GM21447 (cell line): ENCODE measurements at regions not wholly inside any gene's neighbourhood (a gene's known extent, or its start where the extent isn't known, plus 50 kb on each side); places are given as distances from the start of the nearest gene placed in this dataset.

Experiments
- ATAC-seq: cut with Tn5 transposase; IDR thresholded peaks from one replicate; pipeline ENCODE4 v1.9.1; 2021; ENCODE audit not compliant: unreplicated experiment

- ATAC-seq, result no peak
Measured at GRCh38 chr10:131683941-131684340, 216.9 kb upstream of the PPP2R2D start.

- ATAC-seq, result no peak
Measured at GRCh38 chr10:131685007-131685406, 215.8 kb upstream of the PPP2R2D start.

- ATAC-seq, result no peak
Measured at GRCh38 chr10:131685576-131685975, 215.2 kb upstream of the PPP2R2D start.

- ATAC-seq, result no peak
Measured at GRCh38 chr10:131686781-131687420, 213.9 kb upstream of the PPP2R2D start.

- no peak for ATAC-seq
Measured at GRCh38 chr10:131688304-131688703, 212.5 kb upstream of the PPP2R2D start.

GRCh38 chr10:131689016-131689415, 211.8 kb upstream of the PPP2R2D start:
- no peak for ATAC-seq

GRCh38 chr10:131689486-131689885, 211.3 kb upstream of the PPP2R2D start:
- ATAC-seq, result no peak

- ATAC-seq, result no peak
Measured at GRCh38 chr10:131689954-131690757, 210.7 kb upstream of the PPP2R2D start.

- no peak for ATAC-seq
Measured at GRCh38 chr10:131690805-131691239, 210.0 kb upstream of the PPP2R2D start.

- ATAC-seq, result no peak
Measured at GRCh38 chr10:131691481-131692090, 209.2 kb upstream of the PPP2R2D start.

GRCh38 chr10:131692176-131692575, 208.6 kb upstream of the PPP2R2D start:
- ATAC-seq, result no peak

- no peak for ATAC-seq
Measured at GRCh38 chr10:131692686-131693334, 208.0 kb upstream of the PPP2R2D start.

GRCh38 chr10:131693766-131694165, 207.0 kb upstream of the PPP2R2D start:
- no peak for ATAC-seq

GRCh38 chr10:131694168-131694780, 206.5 kb upstream of the PPP2R2D start:
- no peak for ATAC-seq

- no peak for ATAC-seq
Measured at GRCh38 chr10:131694781-131695495, 205.9 kb upstream of the PPP2R2D start.

GRCh38 chr10:131695496-131696165, 205.2 kb upstream of the PPP2R2D start:
- no peak for ATAC-seq

GRCh38 chr10:131697476-131698128, 203.2 kb upstream of the PPP2R2D start:
- ATAC-seq, result no peak

- no peak for ATAC-seq
Measured at GRCh38 chr10:131698232-131698631, 202.6 kb upstream of the PPP2R2D start.

- no peak for ATAC-seq
Measured at GRCh38 chr10:131698986-131699385, 201.8 kb upstream of the PPP2R2D start.
